NCI-H345 treated with DMSO at 0.1 percent for 48 hours (cell line): ENCODE measurements at regions not wholly inside any gene's neighbourhood (a gene's known extent, or its start where the extent isn't known, plus 50 kb on each side); places are given as distances from the start of the nearest gene placed in this dataset.

Source experiments
- DNase-seq: peaks from one replicate; lab custom pipeline; 2025; ENCODE audit not compliant: unreplicated experiment; lab: John Stamatoyannopoulos, UW

- DNase-seq: no peak
Observed at GRCh38 chr2:12795851-12796250, 79.1 kb downstream of the TRIB2 start.

GRCh38 chr2:12796657-12797056 is 79.9 kb downstream of the TRIB2 start:
- no peak for DNase-seq

- no peak for DNase-seq
Observed at GRCh38 chr2:12797815-12798214, 81.1 kb downstream of the TRIB2 start.

GRCh38 chr2:12803607-12804006 is 86.9 kb downstream of the TRIB2 start:
- DNase-seq: no peak

GRCh38 chr2:12804091-12804856 is 87.5 kb downstream of the TRIB2 start:
- no peak for DNase-seq

GRCh38 chr2:12805033-12805432 is 88.3 kb downstream of the TRIB2 start:
- no peak for DNase-seq

GRCh38 chr2:12806549-12807242 is 90.0 kb downstream of the TRIB2 start:
- DNase-seq: no peak

GRCh38 chr2:12807907-12808810 is 91.4 kb downstream of the TRIB2 start:
- no peak for DNase-seq

- DNase-seq: no peak
Observed at GRCh38 chr2:12809526-12809925, 92.8 kb downstream of the TRIB2 start.

- DNase-seq: no peak
Observed at GRCh38 chr2:12811916-12812315, 95.2 kb downstream of the TRIB2 start.

GRCh38 chr2:12813166-12813565 is 96.4 kb downstream of the TRIB2 start:
- DNase-seq: no peak

- no peak for DNase-seq
Observed at GRCh38 chr2:12816379-12817306, 99.9 kb downstream of the TRIB2 start.

- DNase-seq: no peak
Observed at GRCh38 chr2:12817870-12818269, 101.1 kb downstream of the TRIB2 start.

- no peak for DNase-seq
Observed at GRCh38 chr2:12818416-12819102, 101.8 kb downstream of the TRIB2 start.

GRCh38 chr2:12819103-12819475 is 102.4 kb downstream of the TRIB2 start:
- DNase-seq: no peak

- DNase-seq: no peak
Observed at GRCh38 chr2:12819721-12820120, 103.0 kb downstream of the TRIB2 start.

- DNase-seq: no peak
Observed at GRCh38 chr2:12821656-12822055, 104.9 kb downstream of the TRIB2 start.

- no peak for DNase-seq
Observed at GRCh38 chr2:12824351-12824777, 107.6 kb downstream of the TRIB2 start.

- no peak for DNase-seq
Observed at GRCh38 chr2:12824778-12825379, 108.1 kb downstream of the TRIB2 start.

- DNase-seq: no peak
Observed at GRCh38 chr2:12826781-12827180, 110.0 kb downstream of the TRIB2 start.
